IPS DF 4.7 (cell line): ENCODE measurements at regions not wholly inside any gene's neighbourhood (a gene's known extent, or its start where the extent isn't known, plus 50 kb on each side); places are given as distances from the start of the nearest gene placed in this dataset.

ENCODE experiments used
- DNase-seq: peaks from one replicate; pipeline ENCODE4 v3.0.0-alpha.2; 2013; ENCODE audit warnings: low spot score; ENCODE audit errors: extremely low read depth

DNA sequence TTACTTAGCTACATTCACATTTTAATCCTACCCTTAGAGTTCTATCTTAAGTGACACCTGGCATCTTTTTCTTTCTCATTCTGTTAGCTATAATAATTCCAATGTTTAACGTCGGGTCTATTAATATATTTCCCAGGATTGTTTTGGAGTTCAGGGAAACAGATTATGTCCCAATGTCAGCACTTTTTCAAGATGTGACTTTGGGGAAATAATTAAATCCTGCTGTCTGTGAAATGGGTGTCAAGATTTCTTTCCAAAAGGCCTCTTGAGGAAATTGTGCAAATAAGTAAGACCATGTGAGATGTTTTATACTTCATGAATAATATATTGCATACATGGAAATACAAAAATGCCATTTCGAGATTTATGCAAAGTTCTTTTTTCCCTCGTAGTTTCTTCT lies 887.6 kb upstream of the SEL1L start:
- no peak for DNase-seq

- no peak for DNase-seq
Observed at GRCh38 chr14:82422230-82422629, 888.6 kb upstream of the SEL1L start.

- no peak for DNase-seq
Observed at GRCh38 chr14:82425261-82425660, 891.6 kb upstream of the SEL1L start.

- no peak for DNase-seq
Observed at GRCh38 chr14:82431031-82431430, 897.4 kb upstream of the SEL1L start.

- no peak for DNase-seq
Observed at GRCh38 chr14:82432301-82433105, 898.9 kb upstream of the SEL1L start.

DNA sequence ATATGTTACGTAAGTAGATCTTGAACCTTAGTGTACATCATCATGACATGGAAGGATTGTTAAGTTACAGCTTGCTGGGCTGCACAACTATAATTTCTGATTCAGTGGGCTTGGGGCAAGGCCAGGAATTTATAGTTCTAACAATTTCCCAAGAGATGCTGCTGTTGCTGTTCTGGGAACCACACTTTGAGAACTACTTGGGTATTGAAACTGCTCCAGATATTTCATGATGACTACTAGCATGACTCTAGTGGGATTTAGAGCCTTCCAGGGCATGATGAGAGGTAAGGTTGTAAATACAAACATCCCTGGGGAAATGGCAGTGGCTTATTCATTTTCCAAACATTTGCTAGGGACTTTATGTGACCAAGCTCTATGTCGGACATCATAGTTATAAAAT lies 904.8 kb upstream of the SEL1L start:
- DNase-seq: no peak

DNA sequence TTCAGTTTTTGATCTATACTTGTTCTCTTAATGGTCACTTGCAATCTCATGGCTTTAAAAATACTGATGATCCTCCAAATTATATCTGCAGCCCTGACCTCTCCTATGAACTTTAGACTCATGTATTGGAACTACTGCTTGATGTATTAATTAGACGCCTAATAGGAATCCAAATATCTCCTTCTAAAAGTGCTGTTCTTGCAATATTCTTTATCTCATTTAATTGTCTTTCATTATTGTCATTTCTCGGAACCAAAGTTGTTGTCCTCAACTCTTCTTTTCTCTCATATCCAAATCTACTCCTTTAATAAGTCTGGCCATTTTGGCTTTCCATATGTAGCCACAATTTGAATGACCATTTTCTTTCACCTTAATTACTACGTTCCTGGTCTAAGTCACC lies 907.6 kb upstream of the SEL1L start:
- DNase-seq: no peak

DNA sequence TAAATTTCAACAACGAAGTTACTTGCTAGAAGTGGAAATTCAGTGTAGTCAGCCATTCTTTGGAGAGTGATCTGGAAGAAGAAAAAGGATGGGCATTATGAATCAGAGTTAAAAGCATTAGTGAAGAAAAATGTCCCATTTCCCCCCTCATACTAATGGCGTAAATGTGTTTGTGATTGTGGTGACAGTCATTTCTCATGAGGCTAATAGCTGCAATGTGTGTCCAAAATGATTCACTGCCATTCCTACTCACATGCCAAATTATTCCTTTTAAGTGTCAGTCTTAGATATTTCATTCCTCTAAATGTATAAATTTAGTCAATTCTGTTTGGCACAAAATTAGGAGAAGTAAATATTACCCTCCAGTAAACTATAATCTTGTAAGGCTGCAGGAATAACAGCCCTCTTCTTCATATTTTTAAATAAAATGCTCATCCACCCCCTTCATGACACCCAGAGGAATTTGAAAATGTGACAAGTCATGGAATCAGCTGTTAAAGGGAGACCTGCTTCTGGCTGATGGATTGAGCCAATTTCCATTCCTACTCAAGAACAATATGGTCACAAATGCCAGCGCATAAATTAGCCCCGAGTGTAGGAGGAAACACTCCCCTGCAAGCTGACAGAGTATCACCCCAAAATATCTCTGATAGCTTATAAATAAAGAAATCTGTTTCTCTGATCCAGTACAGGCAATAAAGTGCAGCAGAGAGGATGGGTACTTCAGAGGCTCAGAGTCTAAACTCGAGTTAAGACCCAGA lies 912.3 kb upstream of the SEL1L start:
- DNase-seq: no peak

DNA sequence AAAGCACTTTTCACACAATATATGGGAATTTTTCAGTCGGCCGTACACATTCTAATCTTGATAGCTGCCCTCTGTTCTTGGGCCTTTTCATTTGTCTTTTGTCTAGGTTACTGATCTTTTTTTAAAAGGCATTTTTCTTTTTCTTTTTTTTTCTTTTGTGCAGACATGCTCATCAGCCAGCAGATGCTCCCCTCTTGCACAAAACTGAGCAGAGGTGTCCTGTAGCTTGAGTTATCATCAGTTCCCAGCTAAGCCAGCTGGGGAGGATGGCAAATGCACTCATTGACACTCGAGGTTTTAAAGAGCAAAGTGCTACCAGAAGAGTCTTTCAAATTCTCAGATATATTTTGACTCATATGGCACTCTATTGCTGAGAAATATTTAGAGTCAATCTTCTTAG lies 913.9 kb upstream of the SEL1L start:
- no peak for DNase-seq

- DNase-seq: no peak
Observed at GRCh38 chr14:82449926-82450468, 916.3 kb upstream of the SEL1L start.

GRCh38 chr14:82451675-82452074 lies 918.0 kb upstream of the SEL1L start:
- DNase-seq: no peak

DNA sequence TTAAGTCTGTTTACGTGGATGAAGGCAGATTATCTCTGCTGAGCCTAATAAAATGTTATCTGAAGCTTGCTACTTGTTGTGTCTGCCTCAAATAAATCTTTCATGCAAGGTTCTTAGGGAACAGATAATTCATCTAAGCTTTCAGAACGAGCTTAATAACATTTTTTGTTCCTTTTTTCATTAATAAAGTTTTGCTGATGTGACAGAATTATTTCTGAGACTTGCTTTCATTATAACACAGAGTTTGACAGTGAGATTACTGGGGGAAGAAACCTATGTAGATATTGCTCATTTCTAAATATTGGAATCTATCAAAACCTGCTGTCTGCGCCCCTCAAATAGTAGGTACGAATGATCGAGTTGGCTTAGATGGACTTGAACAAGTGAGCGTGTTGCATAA lies 948.7 kb upstream of the SEL1L start:
- no peak for DNase-seq

DNA sequence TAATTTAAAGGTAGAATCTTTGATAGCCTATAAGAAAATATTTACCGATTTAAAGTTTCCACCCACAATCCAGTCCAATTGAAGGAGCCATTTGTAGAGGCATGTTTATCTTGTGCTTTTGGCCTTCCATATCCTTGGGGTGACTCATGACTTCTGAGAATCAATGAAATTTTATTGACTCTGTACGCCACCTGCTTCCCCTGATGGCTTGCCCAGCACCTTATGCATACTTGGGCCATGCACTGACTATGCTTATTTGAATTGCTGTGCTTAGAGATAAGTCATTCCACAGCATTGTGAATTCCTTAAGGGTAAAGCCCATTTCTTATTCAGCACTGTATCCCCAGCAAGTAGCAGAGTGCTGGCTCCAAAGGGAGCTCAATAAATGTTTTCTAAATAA lies 954.8 kb upstream of the SEL1L start:
- no peak for DNase-seq

DNA sequence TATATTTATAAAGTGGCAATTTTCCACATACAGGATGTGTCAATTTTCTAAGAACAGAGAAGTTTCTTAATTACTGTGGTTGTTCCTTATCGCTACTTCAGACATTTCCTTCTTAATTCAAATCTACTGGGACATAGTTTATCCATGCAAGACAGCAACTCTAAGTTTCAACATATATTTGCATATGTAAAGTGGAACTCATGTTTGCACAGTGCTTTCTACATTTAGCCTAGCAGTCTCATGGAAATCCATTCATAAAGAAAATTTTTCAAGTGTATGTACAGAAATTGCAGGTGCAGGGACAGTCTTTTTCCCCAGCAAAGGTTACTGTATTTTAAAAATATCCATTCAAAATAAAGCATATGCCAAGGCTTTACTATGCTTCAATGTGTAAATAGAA lies 956.7 kb upstream of the SEL1L start:
- DNase-seq: no peak

DNA sequence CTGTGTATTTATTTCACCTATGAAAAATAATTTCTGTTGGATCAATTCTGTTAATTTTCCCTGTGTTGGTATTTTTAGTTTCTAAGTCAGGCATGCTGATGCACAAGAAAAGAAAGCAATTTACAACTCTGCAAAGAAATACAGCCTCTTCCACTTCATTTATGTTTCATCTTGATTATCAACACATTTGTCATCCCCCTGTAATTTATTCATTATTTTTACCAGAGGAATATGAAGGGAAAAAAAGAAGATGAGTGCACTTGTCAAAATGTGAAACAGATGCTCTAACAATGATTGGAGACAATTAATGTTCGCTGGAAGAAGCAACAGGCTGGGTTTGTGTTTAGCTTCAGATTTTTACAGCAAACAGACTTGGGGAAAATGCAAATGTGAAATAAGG lies 958.5 kb upstream of the SEL1L start:
- no peak for DNase-seq

- no peak for DNase-seq
Observed at GRCh38 chr14:82500222-82500621, 966.6 kb upstream of the SEL1L start.

- no peak for DNase-seq
Observed at GRCh38 chr14:82501554-82501953, 967.9 kb upstream of the SEL1L start.

- DNase-seq: no peak
Observed at GRCh38 chr14:82502043-82502442, 968.4 kb upstream of the SEL1L start.

- no peak for DNase-seq
Observed at GRCh38 chr14:82504894-82505293, 971.2 kb upstream of the SEL1L start.

DNA sequence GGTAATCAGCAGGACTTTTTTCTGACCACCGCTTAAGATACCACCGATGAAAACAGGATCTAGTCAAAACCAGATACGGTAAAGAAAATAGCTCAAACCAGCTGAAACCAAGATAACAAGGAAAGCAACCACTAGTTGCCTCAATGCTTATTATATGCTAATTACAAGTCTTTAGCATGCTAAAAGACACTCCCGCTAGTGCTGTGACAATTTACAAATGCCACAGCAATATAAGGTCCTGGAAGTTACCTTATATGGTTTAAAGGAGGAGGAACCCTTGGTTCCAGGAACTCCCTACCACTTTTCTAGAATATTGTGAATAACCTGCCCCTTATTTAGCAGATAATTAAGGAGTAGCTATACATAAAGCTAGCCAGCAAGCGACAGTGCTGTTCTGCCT lies 976.4 kb upstream of the SEL1L start:
- DNase-seq: peak; percentile 7

- DNase-seq: no peak
Observed at GRCh38 chr14:82511399-82511798, 977.7 kb upstream of the SEL1L start.

DNA sequence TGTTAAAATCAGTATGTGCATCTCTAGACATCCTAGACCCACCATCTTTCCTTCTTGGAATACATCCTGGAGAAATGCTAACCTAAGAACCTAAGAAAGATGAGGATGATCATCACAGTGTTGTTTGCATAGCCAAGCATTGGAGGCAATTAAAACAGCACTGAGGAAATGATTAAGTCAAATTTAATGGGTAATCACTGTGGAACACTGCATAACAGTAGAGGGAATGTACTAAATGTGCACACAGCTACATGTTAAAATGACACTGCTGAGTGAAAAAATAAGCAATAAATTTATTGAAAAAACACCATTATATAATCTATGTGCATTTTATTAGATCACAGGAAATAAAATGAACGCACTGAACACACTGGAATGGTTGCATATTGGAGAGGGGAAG lies 987.1 kb upstream of the SEL1L start:
- no peak for DNase-seq

- DNase-seq: no peak
Observed at GRCh38 chr14:82521191-82521590, 987.5 kb upstream of the SEL1L start.
